IMR-90 (cell line): ENCODE measurements at regions not wholly inside any gene's neighbourhood (a gene's known extent, or its start where the extent isn't known, plus 50 kb on each side); places are given as distances from the start of the nearest gene placed in this dataset.

Experiments
- ATAC-seq: fragments of 200-7000 bp; cut with Tn5 transposase; 2 replicates; pipeline ENCODE4 v1.9.1; 2020; ENCODE audit warnings: low read depth, mild to moderate bottlenecking, moderate library complexity
- BruUV-seq: library from RNA; stranded (reverse); fragments of 400-500 nt; replicated peaks from 2 replicates; lab custom pipeline; 2021; lab: Mats Ljungman, UMichigan
- CTCF ChIA-PET: fragments of 300-600 bp; formaldehyde crosslinking; extraction: SDS; loops from one replicate; lab custom pipeline; 2021; ENCODE audit warnings: antibody characterized with exemption; lab: Yijun Ruan, JAX
- POLR2A ChIA-PET: fragments of 300-600 bp; sonication (Branson Sonifier 250); formaldehyde crosslinking; loops from one replicate; lab custom pipeline; 2022; ENCODE audit warnings: antibody characterized with exemption; ENCODE audit not compliant: unreplicated experiment; lab: Charles Lee
- DNase-seq: peaks from one replicate; pipeline ENCODE4 v3.0.0; 2013
- H2AFZ ChIP-seq: replicated peaks from 2 replicates; pipeline ENCODE3; 2013; ENCODE audit warnings: low read length, mild to moderate bottlenecking; ENCODE audit not compliant: poor library complexity
- H2AK5ac ChIP-seq: 2 replicates; pipeline ENCODE4 v1.6.1; 2013; ENCODE audit warnings: low read depth, low read length, inconsistent platforms
- H2AK9ac ChIP-seq: replicated peaks from 2 replicates; pipeline ENCODE3; 2013; ENCODE audit warnings: mild to moderate bottlenecking, low read depth, low read length, moderate library complexity; ENCODE audit not compliant: poor library complexity
- H2BK120ac ChIP-seq: 2 replicates; pipeline ENCODE4 v1.6.1; 2013; ENCODE audit warnings: low read depth, low read length, inconsistent platforms
- H2BK15ac ChIP-seq: 3 replicates; pipeline ENCODE4 v1.6.1; 2013; ENCODE audit warnings: low read depth, low read length, inconsistent platforms
- H2BK20ac ChIP-seq: 2 replicates; pipeline ENCODE4 v1.6.1; 2013; ENCODE audit warnings: low read depth, mild to moderate bottlenecking, inconsistent platforms, low read length, moderate library complexity
- H2BK5ac ChIP-seq: 2 replicates; pipeline ENCODE4 v1.6.1; 2013; ENCODE audit warnings: mild to moderate bottlenecking, low read depth, low read length, inconsistent platforms; ENCODE audit not compliant: poor library complexity, severe bottlenecking
- H3K14ac ChIP-seq: replicated peaks from 2 replicates; pipeline ENCODE4 v1.6.1; 2013; ENCODE audit warnings: low read depth, low read length, inconsistent platforms
- H3K18ac ChIP-seq: 2 replicates; pipeline ENCODE4 v1.6.1; 2013; ENCODE audit warnings: low read depth, low read length, control low read depth
- H3K23ac ChIP-seq: 2 replicates; pipeline ENCODE4 v1.6.1; 2013; ENCODE audit warnings: low read depth, low read length, inconsistent platforms
- H3K27ac ChIP-seq: 2 replicates; pipeline ENCODE4 v1.5.1; 2013; ENCODE audit warnings: mild to moderate bottlenecking, control low read depth, low read length; ENCODE audit not compliant: insufficient read depth
- H3K27me3 ChIP-seq: 2 replicates; pipeline ENCODE4 v1.6.1; 2013; ENCODE audit warnings: low read length; ENCODE audit not compliant: control insufficient read depth, insufficient read depth
- H3K36me3 ChIP-seq: 2 replicates; pipeline ENCODE4 v1.6.1; 2013; ENCODE audit warnings: low read length, mixed read lengths; ENCODE audit not compliant: control insufficient read depth, insufficient read depth
- H3K4ac ChIP-seq: 2 replicates; pipeline ENCODE4 v1.6.1; 2013; ENCODE audit warnings: low read depth, low read length, inconsistent platforms
- H3K4me1 ChIP-seq: 2 replicates; pipeline ENCODE4 v1.6.1; 2013; ENCODE audit warnings: low read length, mixed read lengths; ENCODE audit not compliant: control insufficient read depth, insufficient read depth
- H3K4me2 ChIP-seq: 2 replicates; pipeline ENCODE4 v1.6.1; 2013; ENCODE audit warnings: low read depth, mild to moderate bottlenecking, control low read depth, low read length, moderate library complexity
- H3K4me3 ChIP-seq: 2 replicates; pipeline ENCODE4 v1.5.1; 2013; ENCODE audit warnings: low read depth, mild to moderate bottlenecking, control low read depth, low read length, moderate library complexity; ENCODE audit not compliant: insufficient read depth
- H3K56ac ChIP-seq: 2 replicates; pipeline ENCODE4 v1.6.1; 2013; ENCODE audit warnings: low read length, inconsistent platforms; ENCODE audit not compliant: insufficient read depth; ENCODE audit errors: extremely low read depth
- H3K79me1 ChIP-seq, 2 experiments: 2 replicates each; pipeline ENCODE4 v1.6.1; 2013; ENCODE audit warnings: low read length in 2 of 2, inconsistent platforms in 1 of 2, low read depth in 1 of 2
- H3K9ac ChIP-seq: 2 replicates; pipeline ENCODE4 v1.6.1; 2013; ENCODE audit warnings: low read depth, low read length, control low read depth
- H3K9me1 ChIP-seq: 2 replicates; pipeline ENCODE4 v1.6.1; 2013; ENCODE audit warnings: low read length, inconsistent platforms; ENCODE audit not compliant: insufficient read depth
- H3K9me3 ChIP-seq: 2 replicates; pipeline ENCODE4 v1.6.1; 2013; ENCODE audit warnings: low read length; ENCODE audit not compliant: control insufficient read depth, insufficient read depth
- H4K20me1 ChIP-seq: 2 replicates; pipeline ENCODE4 v1.6.1; 2013; ENCODE audit warnings: low read length, inconsistent platforms; ENCODE audit not compliant: insufficient read depth
- H4K5ac ChIP-seq: 2 replicates; pipeline ENCODE4 v1.6.1; 2013; ENCODE audit warnings: mild to moderate bottlenecking, low read depth, low read length, control low read depth
- H4K8ac ChIP-seq, 2 experiments: 2 replicates each; pipeline ENCODE4 v1.6.1; 2013; ENCODE audit warnings: low read depth in 2 of 2, low read length in 2 of 2, control low read depth in 1 of 2, inconsistent platforms in 1 of 2
- H4K91ac ChIP-seq: 2 replicates; pipeline ENCODE4 v1.6.1; 2013; ENCODE audit warnings: low read depth, low read length, inconsistent platforms; ENCODE audit not compliant: insufficient read depth
- BHLHE40 ChIP-seq: fragments of 150-350 bp; IDR thresholded peaks from 2 replicates; pipeline ENCODE4 v1.6.1; 2016; ENCODE audit warnings: mild to moderate bottlenecking, low read depth, low read length
- CEBPB ChIP-seq: IDR thresholded peaks from 2 replicates; pipeline ENCODE4 v1.6.1; 2012; ENCODE audit warnings: low read depth, low read length, improper control_type of control experiment
- CHD1 ChIP-seq: IDR thresholded peaks from 2 replicates; pipeline ENCODE4 v1.6.1; 2012; ENCODE audit warnings: low read depth, low read length, improper control_type of control experiment
- CTCF ChIP-seq: conservative IDR thresholded peaks from 2 replicates; pipeline ENCODE4 v1.5.1; 2012; ENCODE audit warnings: mild to moderate bottlenecking, low read depth, low read length, improper control_type of control experiment
- ELK1 ChIP-seq: fragments of 150-350 bp; IDR thresholded peaks from 2 replicates; pipeline ENCODE4 v1.6.1; 2016; ENCODE audit warnings: low read depth, mild to moderate bottlenecking, low read length, moderate library complexity, borderline replicate concordance
- FOS ChIP-seq: fragments of 150-350 bp; IDR thresholded peaks from 2 replicates; pipeline ENCODE4 v1.6.1; 2016; ENCODE audit warnings: low read depth, low read length
- MAFK ChIP-seq: IDR thresholded peaks from 2 replicates; pipeline ENCODE4 v1.6.1; 2012; ENCODE audit warnings: low read depth, low read length, improper control_type of control experiment
- MAZ ChIP-seq: IDR thresholded peaks from 2 replicates; pipeline ENCODE4 v1.6.1; 2012; ENCODE audit warnings: low read depth, mild to moderate bottlenecking, low read length, improper control_type of control experiment, moderate library complexity, borderline replicate concordance
- MXI1 ChIP-seq: IDR thresholded peaks from 2 replicates; pipeline ENCODE4 v1.6.1; 2012; ENCODE audit warnings: low read depth, mild to moderate bottlenecking, low read length, moderate library complexity, borderline replicate concordance
- NFE2L2 ChIP-seq: fragments of 150-350 bp; IDR thresholded peaks from 2 replicates; pipeline ENCODE4 v1.6.1; 2016; ENCODE audit warnings: low read depth, mild to moderate bottlenecking, low read length
- POLR2A ChIP-seq: IDR thresholded peaks from 2 replicates; pipeline ENCODE4 v1.6.1; 2012; ENCODE audit warnings: mild to moderate bottlenecking, low read depth, low read length
- RAD21 ChIP-seq: IDR thresholded peaks from 2 replicates; pipeline ENCODE4 v1.6.1; 2012; ENCODE audit warnings: low read length, improper control_type of control experiment
- RCOR1 ChIP-seq: IDR thresholded peaks from 2 replicates; pipeline ENCODE4 v1.6.1; 2012; ENCODE audit warnings: mild to moderate bottlenecking, low read length, improper control_type of control experiment; ENCODE audit not compliant: insufficient replicate concordance
- SMC3 ChIP-seq: fragments of 150-350 bp; IDR thresholded peaks from 2 replicates; pipeline ENCODE4 v1.6.1; 2016; ENCODE audit warnings: low read depth, mild to moderate bottlenecking, antibody characterized with exemption, low read length, moderate library complexity
- WGBS, 2 experiments: methylation state at CpG; one replicate each; pipeline versions ENCODE4 v1.1.5 to v1.1.7; 2013; ENCODE audit warnings: missing lambda C conversion rate in 2 of 2; ENCODE audit not compliant: insufficient read length in 1 of 2; ENCODE audit errors: extremely low coverage in 2 of 2; 5-methylcytosine and 5-hydroxymethylcytosine counted together
- dilution Hi-C: fragments of 300-500 bp; cut with HindIII; formaldehyde crosslinking; loops from one replicate; pipeline ENCODE4 v1.14.3; 2018; ENCODE audit warnings: low sequenced_read_pairs; ENCODE audit not compliant: unreplicated experiment
- in situ Hi-C: fragments of 300-500 bp; cut with MboI; formaldehyde crosslinking; loops from 3 replicates; pipeline ENCODE4 v1.14.3; 2019; ENCODE audit warnings: low sequenced_read_pairs, inconsistent platforms, mixed read lengths
- intact Hi-C: fragments of 100-400 bp; cut with micrococcal nuclease; formaldehyde crosslinking; loops from 2 replicates; pipeline ENCODE4 v1.10.0; 2022

GRCh38 chr10:86585037-86585929, 63.7 kb upstream of the WAPL start:
- no peak overlapping the region for H2BK120ac ChIP-seq
- H4K8ac ChIP-seq = peak overlapping the region in 1 of 2 experiments; percentile 62; a peak in 2 of 4 replicates
- no peaks in the 10 kb centered on the region for H3K79me1 ChIP-seq
- H3K14ac ChIP-seq = no peak overlapping the region
- ChIA-PET POLR2A (no interaction called here), CTCF (interaction anchor here (0.5 to 2.5 kb wide), 8 partner anchors 9 to 185 kb away, joined by 3 to 17 read pairs (median 3); no protein-coding TSS in a partner anchor)
- H3K9me3 ChIP-seq = no peaks in the 10 kb centered on the region
- H2BK5ac ChIP-seq = no peak overlapping the region
- 0 out of 2 replicates have a peak overlapping the region, but pooled peaks have one; percentile 26 for H4K91ac ChIP-seq
- H3K9ac ChIP-seq = no peak overlapping the region
- no TSS peak for BruUV-seq
- no peak overlapping the region for H2BK20ac ChIP-seq
- in situ Hi-C loops (loop anchor here (5.0 to 25.0 kb wide), 2 partner anchors 188 to 398 kb away; no protein-coding TSS in a partner anchor), dilution Hi-C loops (no loop called here), intact Hi-C loops (loop anchor here (1.0 to 5.0 kb wide), 3 partner anchors 63 to 185 kb away; partner anchors contain the start of gene WAPL)
- WGBS, 2 experiments = 12% methylated on average over 3 of the region's 13 CpGs; no CpG with 5 or more reads in 1 of the 2 experiments
- H3K27ac ChIP-seq = no peak overlapping the region
- H4K20me1 ChIP-seq = no peaks in the 10 kb centered on the region
- H3K56ac ChIP-seq = no peak overlapping the region
- H3K4ac ChIP-seq = peak overlapping the region; percentile 54; the same call in 1 of the 2 replicates
- ATAC-seq (peak; percentile 100), DNase-seq (peak; percentile 48)
- no peak overlapping the region for H4K5ac ChIP-seq
- 0 out of 3 replicates have a peak overlapping the region, but pooled peaks have one; percentile 21 for H2BK15ac ChIP-seq
- no peaks in the 10 kb centered on the region for H3K9me1 ChIP-seq
- no peaks in the 10 kb centered on the region for H3K4me1 ChIP-seq
- no peak overlapping the region for H3K4me3 ChIP-seq
- peak overlapping the region; percentile 83 for H2AFZ ChIP-seq
- peak overlapping the region; percentile 4 for H2AK9ac ChIP-seq
- H3K36me3 ChIP-seq = no peaks in the 10 kb centered on the region
- H3K18ac ChIP-seq = no peak overlapping the region
- H3K4me2 ChIP-seq = peak overlapping the region; percentile 69
- peaks cover 3% of the 10 kb centered on the region; the same call in 1 of the 2 replicates for H3K27me3 ChIP-seq
- no peak overlapping the region; the same call in 1 of the 2 replicates for H3K23ac ChIP-seq
- 0 out of 2 replicates have a peak overlapping the region, but pooled peaks have one; percentile 7 for H2AK5ac ChIP-seq
- no peak for TF ChIP-seq CEBPB
- TF ChIP-seq POLR2A = no peak
- TF ChIP-seq RCOR1 = no peak
- no peak for TF ChIP-seq MXI1
- TF ChIP-seq FOS = no peak
- TF ChIP-seq CHD1 = no peak
- TF ChIP-seq MAFK = no peak
- TF ChIP-seq CTCF = peak; percentile 93
- TF ChIP-seq BHLHE40 = peak; percentile 26; the same call in 1 of the 2 replicates
- peak; percentile 88 for TF ChIP-seq RAD21
- TF ChIP-seq NFE2L2 = no peak
- peak; percentile 87 for TF ChIP-seq MAZ
- TF ChIP-seq ELK1 = no peak
- peak; percentile 81 for TF ChIP-seq SMC3
